GM21619 (cell line): ENCODE measurements at regions not wholly inside any gene's neighbourhood (a gene's known extent, or its start where the extent isn't known, plus 50 kb on each side); places are given as distances from the start of the nearest gene placed in this dataset.
A peak's percentile ranks its signal among the peaks of the same experiment; 100 is the strongest.
"Not testable (repeated sequence)": the region's sequence is repeated elsewhere in the genome, so short reads cannot be mapped to it uniquely, and the experiment has no call there.

ENCODE experiments used
- ATAC-seq: cut with Tn5 transposase; IDR thresholded peaks from one replicate; pipeline ENCODE4 v1.9.1; 2021; ENCODE audit not compliant: unreplicated experiment

DNA sequence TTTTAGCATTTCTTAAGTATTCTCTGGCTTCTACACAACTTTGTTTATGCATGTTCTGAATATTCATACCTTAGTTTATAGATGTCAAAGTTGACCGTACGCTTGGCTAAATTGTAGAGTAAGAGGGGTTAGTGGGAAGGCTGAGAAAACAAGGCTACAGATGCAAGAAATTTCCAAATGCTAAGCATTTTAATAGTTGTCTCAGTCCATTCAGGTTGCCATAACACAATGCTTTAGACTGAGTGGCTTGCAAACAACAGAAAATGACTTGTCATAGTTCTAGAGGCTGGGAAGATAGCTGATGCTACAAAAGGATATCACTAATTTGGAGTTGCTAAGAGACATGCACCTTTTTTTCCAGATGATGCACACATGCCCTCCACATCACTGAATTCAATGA, 53.0 kb upstream of the C1QTNF3 start:
- ATAC-seq, result not testable (repeated sequence)

DNA sequence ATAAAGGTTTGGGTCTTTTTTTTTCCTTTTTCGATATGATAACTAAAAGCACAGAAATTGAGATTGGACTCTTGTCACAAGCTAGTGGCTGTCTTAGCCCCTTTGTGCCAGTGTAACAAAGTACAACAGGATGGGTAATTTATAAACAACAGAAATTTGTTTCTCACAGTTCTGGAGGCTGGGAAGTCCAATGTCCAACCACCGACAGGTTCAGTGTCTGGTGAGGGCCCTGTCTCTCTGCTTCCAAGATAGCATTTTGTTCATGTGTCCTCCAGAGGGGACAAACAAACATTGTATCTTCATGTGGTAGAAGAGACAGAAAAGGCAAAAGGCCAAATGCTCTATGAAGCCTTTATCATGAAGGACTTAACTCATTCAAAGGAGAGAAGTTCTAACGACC, 56.9 kb upstream of the C1QTNF3 start:
- not testable (repeated sequence) for ATAC-seq

DNA sequence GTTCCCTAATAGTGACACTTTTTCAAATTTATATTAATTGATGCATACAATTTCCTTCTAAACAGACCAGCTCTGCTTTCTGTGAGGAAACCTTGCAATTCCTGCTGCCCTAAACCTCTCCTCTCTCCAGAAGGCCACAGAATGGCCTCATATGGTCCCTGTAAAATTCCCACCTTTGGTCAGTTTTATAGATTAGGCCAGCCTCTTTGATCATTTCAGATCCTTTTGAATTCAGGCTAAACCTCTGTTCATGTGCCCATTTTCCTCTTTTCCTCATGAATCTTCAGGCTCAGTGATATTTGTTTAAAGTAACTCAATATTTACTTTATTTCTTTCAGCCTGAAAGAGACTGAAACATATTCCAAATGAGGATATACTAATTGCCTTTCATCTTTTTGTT, 58.6 kb upstream of the C1QTNF3 start:
- not testable (repeated sequence) for ATAC-seq

DNA sequence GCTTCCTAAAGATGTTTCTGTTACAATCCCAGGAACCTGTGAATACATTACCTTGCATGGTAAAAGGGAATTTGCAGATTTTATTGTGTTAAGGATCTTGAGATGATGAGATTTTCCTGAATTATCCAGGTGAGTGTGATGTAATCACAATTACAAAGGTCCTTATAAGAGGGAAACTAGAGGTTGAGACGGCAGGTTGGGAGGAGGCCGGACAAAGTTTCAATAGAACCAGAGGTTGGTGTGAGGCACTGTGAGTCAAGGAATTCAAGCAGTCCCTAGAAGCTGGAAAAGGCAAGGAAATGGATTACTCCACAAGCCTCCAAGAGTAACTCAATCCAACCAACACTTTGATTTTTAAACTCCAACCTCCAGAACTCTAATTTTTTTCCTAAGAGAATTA, 65.9 kb upstream of the C1QTNF3 start:
- ATAC-seq, result not testable (repeated sequence)

DNA sequence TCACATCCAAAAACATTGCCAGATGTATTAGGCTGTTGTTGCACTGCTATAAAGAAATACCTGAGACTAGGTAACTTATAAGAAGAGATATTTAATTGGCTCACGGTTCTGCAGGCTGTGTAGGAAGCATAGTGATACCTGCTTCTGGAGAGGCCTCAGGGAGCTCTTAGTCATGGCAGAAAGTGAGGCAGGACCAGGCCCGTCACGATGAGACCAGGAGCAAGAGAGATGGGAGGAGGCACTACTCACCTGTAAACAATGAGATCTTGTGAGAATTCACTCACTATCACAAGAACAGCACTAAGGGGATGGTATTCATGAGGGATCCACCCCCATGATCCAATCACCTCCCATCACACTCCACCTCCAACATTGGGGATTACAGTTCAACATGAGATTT, 81.3 kb upstream of the C1QTNF3 start:
- not testable (repeated sequence) for ATAC-seq

DNA sequence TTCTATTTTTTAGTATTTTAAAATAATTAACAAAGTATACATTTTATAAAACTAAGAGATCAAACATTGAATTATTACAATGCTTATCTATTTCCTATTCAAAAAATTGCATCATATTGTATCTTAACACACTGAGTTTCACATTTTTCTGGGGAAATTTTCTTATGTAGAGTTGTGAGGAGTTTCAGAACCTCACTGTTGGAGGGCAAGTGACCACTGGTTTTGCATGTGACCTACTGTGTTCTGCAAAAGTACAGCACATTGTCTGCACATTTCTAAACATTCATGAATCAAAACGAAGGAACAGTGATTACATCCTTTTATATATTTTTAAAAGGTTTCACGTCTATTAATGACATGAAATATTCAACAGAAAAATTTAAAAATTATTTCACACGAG, 82.3 kb upstream of the C1QTNF3 start:
- ATAC-seq, result peak; percentile 77

DNA sequence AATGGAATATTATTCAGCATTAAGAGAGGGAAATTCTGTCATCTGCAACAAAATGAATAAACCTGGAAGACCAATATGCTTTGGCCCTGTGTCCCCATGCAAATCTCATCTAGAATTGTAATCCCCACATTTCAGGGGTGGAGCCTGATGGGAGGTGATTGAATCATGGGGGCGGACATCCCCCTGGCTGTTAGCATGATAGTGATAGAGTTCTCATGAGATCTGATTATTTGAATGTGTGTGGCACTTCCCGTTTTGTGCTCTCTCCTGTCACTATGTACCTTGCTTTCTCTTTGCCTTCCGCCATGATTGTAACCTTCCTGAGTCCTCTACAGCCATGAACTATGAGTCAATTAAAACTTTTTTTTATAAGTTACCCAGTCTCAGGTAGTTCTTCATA, 83.7 kb upstream of the C1QTNF3 start:
- not testable (repeated sequence) for ATAC-seq

DNA sequence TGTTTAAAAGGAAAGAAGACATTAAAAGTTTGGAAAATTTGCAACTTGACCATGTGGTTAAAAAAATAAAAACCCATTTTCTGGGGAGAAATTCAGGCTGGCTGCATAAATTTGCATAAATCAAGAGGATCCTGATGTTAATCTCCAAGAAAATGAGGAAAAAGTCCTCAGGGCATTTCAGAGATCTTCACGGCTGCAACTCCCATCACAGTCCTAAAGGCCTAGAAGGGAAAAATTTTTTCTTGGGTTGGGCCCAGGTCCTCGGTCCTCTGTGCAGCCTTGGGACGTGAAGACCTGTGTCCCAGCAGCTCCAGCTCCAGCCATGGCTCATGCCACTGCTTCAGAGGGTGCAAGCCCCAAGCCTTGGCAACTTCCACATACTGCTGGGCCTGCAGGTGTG, 84.8 kb upstream of the C1QTNF3 start:
- ATAC-seq, result not testable (repeated sequence)

DNA sequence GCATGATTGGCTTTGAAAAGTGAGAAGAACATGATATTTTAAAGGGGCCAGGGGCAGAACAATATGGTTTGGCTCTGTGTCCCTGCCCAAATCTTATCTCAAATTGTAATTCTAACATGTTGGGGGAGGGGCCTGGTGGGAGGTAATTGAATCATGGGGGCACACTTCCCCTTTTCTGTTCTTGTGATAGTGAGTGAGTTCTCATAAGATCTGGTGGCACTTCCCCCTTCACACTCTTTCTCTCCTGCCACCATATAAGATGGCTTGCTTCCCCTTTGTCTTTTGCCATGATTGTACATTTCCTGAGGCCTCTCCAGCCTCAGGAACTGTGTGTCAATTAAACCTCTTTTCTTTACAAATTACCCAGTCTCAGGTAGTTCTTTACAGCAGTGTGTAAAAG, 85.9 kb upstream of the C1QTNF3 start:
- not testable (repeated sequence) for ATAC-seq

DNA sequence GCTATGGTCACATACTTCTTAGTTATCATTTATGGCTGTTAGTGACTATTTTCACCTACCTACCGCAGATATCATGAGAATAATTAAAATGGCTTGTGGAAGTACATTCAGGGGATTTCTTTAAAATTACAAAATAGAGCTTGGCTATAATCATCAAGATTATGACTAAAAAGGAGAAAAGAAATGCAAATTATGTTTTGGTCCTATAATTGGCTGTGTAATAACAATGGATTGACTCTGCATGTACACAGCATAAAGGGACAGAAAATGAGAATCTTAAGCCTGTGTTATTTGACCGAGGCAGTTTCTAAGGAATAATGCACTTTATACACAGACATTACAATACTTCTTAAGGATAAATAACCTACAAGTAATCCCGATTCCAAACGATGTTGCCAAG, 112.0 kb upstream of the C1QTNF3 start:
- ATAC-seq, result not testable (repeated sequence)

DNA sequence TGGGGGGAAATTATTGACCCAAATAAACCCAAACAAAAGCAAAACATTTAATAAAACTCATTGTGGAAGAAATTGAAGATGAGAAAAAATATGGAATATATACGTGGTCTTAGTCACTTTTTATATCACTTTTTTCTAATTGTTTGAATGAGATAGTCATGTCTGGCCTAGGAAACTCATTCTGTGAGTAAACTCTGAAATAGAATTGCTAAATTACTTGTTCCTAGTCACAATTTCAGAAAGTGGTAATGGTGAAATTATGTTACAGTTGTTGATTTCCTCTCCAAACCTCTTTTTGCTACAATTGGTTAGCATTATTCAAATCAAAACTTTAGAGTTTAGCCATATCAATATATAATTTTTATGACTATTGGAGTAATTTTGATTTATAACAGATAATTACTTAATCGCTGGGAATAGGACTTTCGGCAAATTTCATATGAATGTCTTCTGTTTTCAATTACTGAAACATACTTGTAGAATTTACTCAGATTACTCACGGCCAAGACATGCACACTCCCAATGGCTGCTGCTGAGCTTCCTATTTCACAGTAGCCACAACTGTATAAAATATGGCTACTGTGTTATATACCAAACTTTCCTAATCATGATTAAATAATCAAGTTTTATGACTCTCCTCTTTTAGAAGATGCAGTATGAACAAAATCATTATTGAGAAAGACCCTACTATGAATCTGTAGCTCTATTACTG, 113.8 kb upstream of the C1QTNF3 start:
- peak; percentile 59 for ATAC-seq

DNA sequence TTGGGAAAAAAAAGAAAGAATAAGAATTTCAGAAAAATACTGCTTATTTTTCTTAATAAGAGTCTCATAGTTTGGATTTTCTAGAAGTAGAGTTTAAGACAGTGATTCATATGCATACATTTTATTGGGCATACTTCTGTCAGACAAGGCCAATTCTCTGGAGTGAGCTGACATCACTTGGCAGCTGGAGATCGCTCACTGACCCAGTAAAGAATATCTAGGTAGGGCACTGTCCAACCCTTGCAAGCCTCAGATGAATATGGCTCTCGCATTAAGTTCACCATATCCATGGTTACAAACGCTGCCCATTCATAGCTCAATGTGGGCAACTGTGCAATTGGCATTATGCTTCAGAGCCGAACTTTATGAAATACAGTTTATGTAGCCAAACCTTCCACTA, 117.9 kb upstream of the C1QTNF3 start:
- ATAC-seq, result not testable (repeated sequence)

DNA sequence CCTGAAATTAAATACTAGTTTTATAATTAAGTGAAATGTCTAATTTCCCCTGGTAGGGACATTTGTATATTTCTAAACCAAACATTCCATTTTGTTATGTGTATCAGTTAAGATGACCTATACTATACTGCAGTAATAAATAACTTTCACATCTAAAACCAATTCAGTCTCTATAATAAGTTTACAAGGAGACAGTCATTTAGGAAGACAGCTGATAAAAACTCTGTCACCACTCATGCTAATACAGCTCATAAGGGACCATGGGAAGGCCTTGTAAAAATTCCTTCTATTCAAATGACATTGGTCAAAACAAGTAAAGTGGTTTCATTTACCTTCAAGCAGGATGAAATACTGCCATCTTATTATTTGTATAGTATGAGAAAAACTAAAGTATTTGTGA, 128.4 kb upstream of the C1QTNF3 start:
- not testable (repeated sequence) for ATAC-seq

DNA sequence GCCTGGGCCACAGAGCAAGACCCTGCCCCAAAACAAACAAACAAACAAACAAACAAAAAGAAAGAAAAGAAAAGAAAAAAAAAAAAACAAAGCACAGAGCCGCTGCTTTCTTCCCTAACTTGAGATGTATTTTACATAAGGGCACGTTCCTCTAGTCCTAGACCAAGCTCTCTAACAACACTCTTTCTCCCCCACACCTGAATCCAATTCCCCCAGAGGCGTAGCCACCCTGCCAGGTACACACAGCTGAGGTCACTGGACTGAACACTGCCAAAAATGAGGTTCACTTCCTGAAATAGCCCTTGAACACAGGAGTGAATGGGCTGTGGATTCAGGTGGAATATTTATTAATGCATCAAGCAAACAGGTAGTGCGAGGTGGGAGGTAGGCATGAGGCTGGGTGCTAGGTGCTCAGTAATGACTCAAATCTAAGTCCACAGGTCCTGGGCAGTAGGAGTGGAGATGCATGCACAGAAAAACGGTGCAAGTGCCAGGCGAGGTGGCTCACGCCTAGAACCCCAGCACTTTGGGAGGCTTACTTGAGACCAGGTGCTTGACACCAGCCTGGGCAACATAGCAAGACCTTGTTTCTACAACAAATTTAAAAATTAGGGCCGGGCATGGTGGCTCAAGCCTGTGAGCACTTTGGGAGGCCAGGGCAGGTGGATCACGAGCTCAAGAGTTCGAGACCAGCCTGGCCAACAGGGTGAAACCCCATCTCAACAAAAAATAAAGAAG, 136.6 kb upstream of the C1QTNF3 start:
- ATAC-seq, result not testable (repeated sequence)

DNA sequence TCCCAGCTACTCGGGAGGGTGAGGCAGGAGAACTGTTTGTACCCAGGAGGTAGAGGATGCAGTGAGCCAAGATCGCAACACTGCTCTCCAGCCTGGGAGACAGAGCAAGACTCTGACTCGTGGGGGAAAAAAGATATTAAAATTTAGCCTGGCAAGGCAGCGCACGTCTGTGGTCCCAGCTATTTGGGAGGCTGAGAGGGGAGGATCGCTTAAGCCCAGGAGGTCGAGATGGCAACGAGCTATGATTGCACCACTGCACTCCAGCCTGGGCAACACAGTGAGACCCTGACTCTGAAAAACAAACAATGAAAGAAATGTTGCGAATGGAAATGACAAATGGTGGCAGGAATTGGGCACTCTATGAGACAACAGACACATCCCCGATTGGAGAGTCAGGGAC, 137.2 kb upstream of the C1QTNF3 start:
- ATAC-seq, result not testable (repeated sequence)

DNA sequence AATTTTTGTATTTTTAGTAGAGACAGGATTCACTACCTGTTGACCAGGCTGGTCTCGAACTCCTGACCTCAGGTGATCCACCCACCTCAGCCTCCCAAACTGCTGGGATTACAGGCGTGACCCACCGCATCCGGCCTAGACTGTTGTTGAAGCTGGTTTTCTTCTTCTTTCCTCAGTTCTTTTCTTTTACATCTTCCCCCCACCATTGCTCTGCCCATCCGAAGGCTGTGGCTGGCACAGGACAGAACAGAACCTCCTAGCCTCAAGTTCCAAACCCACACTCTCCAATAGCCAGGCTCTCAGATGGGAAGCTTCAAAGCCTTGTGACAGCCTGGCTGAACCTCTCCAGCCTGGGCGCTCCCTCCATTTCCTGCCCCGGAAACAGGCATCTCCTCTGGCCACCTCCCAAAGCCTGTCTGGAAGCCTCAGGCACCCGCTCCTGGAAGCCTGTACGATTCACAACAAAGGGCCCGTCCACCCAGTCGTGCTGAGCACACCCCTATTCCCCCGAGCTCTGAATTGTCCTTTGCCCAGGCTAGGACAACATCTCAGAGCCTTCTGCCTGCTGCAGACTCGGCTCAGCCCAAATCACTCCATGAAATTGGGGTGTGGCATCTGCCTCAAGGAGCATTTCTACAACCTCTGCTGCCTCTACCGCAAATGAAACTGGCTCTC, 138.1 kb upstream of the C1QTNF3 start:
- not testable (repeated sequence) for ATAC-seq

DNA sequence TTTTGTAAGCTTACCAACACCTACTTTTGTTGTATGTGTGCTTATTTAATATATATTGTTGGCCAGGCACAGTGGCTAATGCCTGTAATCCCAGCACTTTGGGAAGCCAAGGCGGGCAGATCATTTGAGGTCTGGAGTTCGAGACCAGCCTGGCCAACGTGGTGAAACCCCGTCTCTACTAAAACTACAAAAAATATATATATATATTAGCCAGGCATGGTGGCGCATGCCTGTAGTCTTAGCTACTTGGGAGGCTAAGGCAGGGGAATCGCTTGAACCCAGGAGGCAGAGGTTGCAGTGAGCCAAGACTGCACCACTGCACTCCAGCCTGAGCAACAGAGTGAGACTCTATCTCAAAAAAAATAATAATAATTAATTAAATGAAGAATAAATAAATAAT, 142.0 kb upstream of the C1QTNF3 start:
- ATAC-seq, result not testable (repeated sequence)

DNA sequence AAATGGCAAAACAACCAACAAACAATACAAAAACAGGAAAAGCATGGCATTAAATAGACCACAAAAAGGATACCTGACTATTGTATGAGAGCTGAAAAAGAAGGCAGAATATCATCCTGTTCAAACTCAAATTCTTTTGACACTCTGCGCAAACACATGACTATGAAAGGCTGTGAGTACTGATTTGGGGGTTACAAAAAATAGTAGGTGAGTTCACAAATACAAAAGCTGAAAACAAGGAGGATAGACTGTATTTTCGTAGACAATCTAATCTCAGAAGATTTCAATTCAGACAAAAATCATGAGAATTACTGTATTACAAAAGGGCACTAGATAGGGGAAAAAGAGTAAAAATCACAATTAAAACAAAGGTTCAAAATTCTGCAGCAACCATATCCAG, 142.6 kb upstream of the C1QTNF3 start:
- ATAC-seq, result not testable (repeated sequence)

DNA sequence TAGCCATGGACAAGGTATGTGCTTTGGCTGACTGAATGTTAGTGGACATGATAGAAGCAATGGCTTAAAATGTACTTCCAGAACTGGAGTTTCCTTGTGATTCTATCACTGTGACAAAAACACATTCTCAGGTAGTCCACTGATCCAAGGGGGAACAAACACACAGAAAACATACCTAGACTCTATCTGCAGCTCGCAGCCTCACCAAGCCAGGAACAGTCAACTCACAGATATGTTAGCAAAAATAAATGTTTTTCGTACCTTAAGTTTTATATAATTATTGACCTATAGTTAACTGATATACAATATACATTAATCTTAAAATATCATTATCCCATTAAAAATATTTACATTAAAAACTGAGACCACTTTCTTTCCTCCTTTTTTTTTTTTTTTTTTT, 143.1 kb upstream of the C1QTNF3 start:
- ATAC-seq, result not testable (repeated sequence)

DNA sequence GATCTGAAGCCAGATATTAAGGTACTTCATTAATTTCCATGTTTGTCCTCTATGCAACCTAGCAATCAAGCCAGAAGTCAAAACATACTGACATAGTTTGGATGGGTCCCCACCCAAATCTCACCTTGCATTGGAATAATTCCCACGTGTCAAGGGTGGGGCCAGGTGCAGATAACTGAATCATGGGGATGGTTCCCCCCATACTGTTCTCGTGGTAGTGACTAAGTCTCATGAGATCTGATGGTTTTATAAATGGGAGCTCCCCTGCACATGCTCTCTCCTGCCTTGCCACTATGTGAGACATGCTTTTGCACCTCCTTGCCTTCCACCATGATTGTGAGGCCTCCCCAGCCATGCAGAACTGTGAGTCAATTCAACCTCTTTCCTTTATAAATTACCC, 143.9 kb upstream of the C1QTNF3 start:
- not testable (repeated sequence) for ATAC-seq

DNA sequence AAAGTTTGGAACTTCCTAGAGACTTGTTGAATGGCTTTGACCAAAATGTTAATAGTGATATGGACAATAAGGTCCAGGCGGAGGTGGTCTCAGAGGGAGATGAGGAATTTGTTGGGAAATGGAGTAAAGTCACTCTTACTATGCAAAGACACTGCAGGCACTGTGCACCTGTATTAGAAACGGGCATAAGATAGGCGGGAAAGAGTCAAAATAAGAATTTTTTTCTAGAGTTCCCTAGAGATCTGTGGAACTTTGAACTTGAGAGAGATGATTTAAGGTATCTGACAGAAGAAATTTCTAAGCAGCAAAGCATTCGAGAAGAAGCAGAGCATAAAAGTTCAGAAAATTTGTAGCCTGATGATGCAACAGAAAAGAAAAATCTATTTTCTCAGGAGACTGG, 144.4 kb upstream of the C1QTNF3 start:
- not testable (repeated sequence) for ATAC-seq
